ENCODE measurements at regions not wholly inside any gene's neighbourhood (a gene's known extent, or its start where the extent isn't known, plus 50 kb on each side); places are given as distances from the start of the nearest gene placed in this dataset.

DNA sequence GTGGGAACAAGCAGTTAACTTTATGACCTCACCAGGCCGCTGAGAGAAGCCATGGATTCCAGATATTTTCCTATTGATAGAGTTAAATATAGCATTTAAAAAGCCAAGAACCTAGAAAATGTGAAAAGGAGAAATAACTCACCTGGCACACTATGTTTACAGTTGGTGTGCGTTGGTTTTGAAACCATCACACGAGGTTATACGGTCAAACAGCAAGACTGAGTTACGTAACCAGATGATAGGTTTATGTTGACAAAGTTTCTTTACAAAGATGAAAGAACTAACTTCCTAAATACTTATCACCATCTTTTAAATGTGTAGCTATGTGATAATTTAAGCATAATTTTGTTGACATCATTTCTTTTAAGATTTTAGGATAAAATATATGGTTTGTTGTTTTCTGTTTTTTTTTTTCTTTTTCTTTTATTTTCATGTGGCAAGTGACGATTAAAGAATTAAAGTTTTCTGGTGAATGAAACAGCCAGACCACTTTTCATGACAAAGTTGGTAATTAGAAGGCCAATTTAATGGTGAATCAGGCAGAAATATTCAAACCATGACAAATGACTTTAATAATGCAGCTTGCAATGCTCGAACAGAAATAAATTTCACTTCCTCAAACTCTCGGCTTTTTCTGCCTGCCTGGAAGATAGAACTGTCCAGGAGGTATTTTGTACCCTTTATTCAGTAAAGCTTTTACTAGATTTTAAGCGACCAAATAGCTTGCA lies 339.1 kb upstream of the OBI1 start:
- TF ChIP-seq RAD21 (conservative IDR thresholded peaks at IDR 0.05 in 1 of 2, IDR thresholded peaks at IDR 0.05 in 1 of 2) (no peak), POLR2A (IDR thresholded peaks at IDR 0.05; ENCODE audit: low read length) (no peak), FOSL2 (IDR thresholded peaks at IDR 0.05) (no peak), FOSL2 (CRISPR knock-in tag; IDR thresholded peaks at IDR 0.05) (no peak)
- TF ChIP-seq, protein P1, sequence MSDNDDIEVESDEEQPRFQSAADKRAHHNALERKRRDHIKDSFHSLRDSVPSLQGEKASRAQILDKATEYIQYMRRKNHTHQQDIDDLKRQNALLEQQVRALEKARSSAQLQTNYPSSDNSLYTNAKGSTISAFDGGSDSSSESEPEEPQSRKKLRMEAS (IDR thresholded peaks at IDR 0.05) = no peak
- TF ChIP-seq, protein P2, sequence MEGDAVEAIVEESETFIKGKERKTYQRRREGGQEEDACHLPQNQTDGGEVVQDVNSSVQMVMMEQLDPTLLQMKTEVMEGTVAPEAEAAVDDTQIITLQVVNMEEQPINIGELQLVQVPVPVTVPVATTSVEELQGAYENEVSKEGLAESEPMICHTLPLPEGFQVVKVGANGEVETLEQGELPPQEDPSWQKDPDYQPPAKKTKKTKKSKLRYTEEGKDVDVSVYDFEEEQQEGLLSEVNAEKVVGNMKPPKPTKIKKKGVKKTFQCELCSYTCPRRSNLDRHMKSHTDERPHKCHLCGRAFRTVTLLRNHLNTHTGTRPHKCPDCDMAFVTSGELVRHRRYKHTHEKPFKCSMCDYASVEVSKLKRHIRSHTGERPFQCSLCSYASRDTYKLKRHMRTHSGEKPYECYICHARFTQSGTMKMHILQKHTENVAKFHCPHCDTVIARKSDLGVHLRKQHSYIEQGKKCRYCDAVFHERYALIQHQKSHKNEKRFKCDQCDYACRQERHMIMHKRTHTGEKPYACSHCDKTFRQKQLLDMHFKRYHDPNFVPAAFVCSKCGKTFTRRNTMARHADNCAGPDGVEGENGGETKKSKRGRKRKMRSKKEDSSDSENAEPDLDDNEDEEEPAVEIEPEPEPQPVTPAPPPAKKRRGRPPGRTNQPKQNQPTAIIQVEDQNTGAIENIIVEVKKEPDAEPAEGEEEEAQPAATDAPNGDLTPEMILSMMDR (IDR thresholded peaks at IDR 0.05) = no peak

Data from A549 (cell line).